K562 (cell line): ENCODE measurements at regions not wholly inside any gene's neighbourhood (a gene's known extent, or its start where the extent isn't known, plus 50 kb on each side); places are given as distances from the start of the nearest gene placed in this dataset.

Experiments used
- ATF1 ChIP-seq, 2 experiments: fragments of 450-650 bp in 1 of 2; IDR thresholded peaks; 2 replicates each; pipeline ENCODE4 v1.6.1; 2016; ENCODE audit warnings: missing compliant biosample characterization in 1 of 2, missing genetic modification characterization in 1 of 2
- BRF2 ChIP-seq: IDR thresholded peaks from 3 replicates; pipeline ENCODE4 v1.6.1; 2011; ENCODE audit warnings: borderline replicate concordance, mild to moderate bottlenecking; ENCODE audit not compliant: insufficient read length, insufficient read depth
- EZH2 ChIP-seq: IDR thresholded peaks from 2 replicates; pipeline ENCODE4 v1.6.1; 2012; ENCODE audit warnings: low read depth, mild to moderate bottlenecking, inconsistent platforms, low read length, borderline replicate concordance
- GTF2F1 ChIP-seq: IDR thresholded peaks from 2 replicates; pipeline ENCODE4 v1.6.1; 2011; ENCODE audit warnings: low read depth, low read length, improper control_type of control experiment
- HMG20A ChIP-seq: fragments of 450-650 bp; formaldehyde crosslinking; conservative IDR thresholded peaks from 2 replicates; pipeline ENCODE4 v1.4.0; 2020; ENCODE audit warnings: mild to moderate bottlenecking, mixed read lengths
- JUN ChIP-seq, 2 experiments: sonication (generic) in 1 of 2; formaldehyde crosslinking in 1 of 2; IDR thresholded peaks; 2 replicates each; pipeline versions ENCODE4 v1.6.1 to v1.8.0; 2012 to 2022; ENCODE audit warnings: borderline replicate concordance in 2 of 2, mild to moderate bottlenecking in 2 of 2, improper control_type of control experiment in 1 of 2, low read depth in 1 of 2, low read length in 1 of 2, missing genetic modification reagents in 1 of 2
- MAZ ChIP-seq, 2 experiments: fragments of 450-650 bp in 1 of 2; sonication (generic) in 1 of 2; formaldehyde crosslinking; IDR thresholded peaks in 1 of 2; conservative IDR thresholded peaks in 1 of 2; 2 replicates each; pipeline versions ENCODE4 v1.4.0 to v1.5.0; 2020; ENCODE audit warnings: mild to moderate bottlenecking in 1 of 2, missing genetic modification reagents in 1 of 2
- POLR2A ChIP-seq: fragments of 450-650 bp; conservative IDR thresholded peaks from 2 replicates; pipeline ENCODE4 v1.6.1; 2016
- PPARD ChIP-seq: fragments of 250-450 bp; sonication (Bioruptor Pico); IDR thresholded peaks from 2 replicates; pipeline ENCODE4 v1.8.0; 2022; ENCODE audit warnings: inconsistent platforms, mild to moderate bottlenecking, moderate library complexity
- TCF7 ChIP-seq: sonication (generic); IDR thresholded peaks from 2 replicates; pipeline ENCODE4 v1.6.1; 2016; ENCODE audit warnings: antibody characterized with exemption, borderline replicate concordance
- ZBTB43 ChIP-seq: sonication (generic); formaldehyde crosslinking; IDR thresholded peaks from 2 replicates; pipeline ENCODE4 v1.8.0; 2023; ENCODE audit warnings: mild to moderate bottlenecking, missing genetic modification reagents
- ZNF12 ChIP-seq: sonication (generic); formaldehyde crosslinking; IDR thresholded peaks from 2 replicates; pipeline ENCODE4 v1.4.0; 2020; ENCODE audit warnings: mild to moderate bottlenecking, missing genetic modification reagents
- TF ChIP-seq, protein P1 (sequence below), 2 experiments: fragments of 450-650 bp; conservative IDR thresholded peaks; 2 replicates each; pipeline ENCODE4 v1.6.1; 2017; ENCODE audit warnings: mild to moderate bottlenecking in 2 of 2, moderate library complexity in 2 of 2

DNA sequence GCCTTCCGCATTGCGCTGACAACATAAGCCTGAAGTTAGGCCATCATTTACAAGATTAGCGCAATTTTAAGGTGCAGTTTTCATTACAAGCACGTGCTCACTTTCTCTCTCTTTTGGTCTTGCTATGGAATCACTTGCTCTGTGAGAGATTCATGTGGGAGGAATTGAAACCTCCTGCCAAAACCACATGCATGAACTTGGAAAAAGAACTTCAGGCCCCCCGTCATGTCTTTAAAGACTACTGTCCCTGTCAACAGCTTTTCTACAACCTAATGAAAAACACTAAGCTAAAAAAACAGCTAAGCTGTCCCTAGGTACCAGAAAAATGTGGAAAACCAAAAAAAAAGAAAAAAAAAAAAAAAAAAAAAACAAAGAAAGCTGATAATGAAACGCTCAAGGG is 1707.6 kb upstream of the RAG2 start:
- TF ChIP-seq JUN (IDR thresholded peaks at IDR 0.05; ENCODE audit: borderline replicate concordance, low read depth, low read length) (no peak), JUN (CRISPR knock-in tag; IDR thresholded peaks at IDR 0.05; ENCODE audit: borderline replicate concordance) (no peak), PPARD (CRISPR knock-in tag) (no peak), HMG20A (no peak), MAZ (CRISPR knock-in tag; conservative IDR thresholded peaks at IDR 0.05 in 1 of 2, IDR thresholded peaks at IDR 0.05 in 1 of 2) (no peak), ATF1 (CRISPR knock-in tag; IDR thresholded peaks at IDR 0.05) (no peak), ATF1 (tag; IDR thresholded peaks at IDR 0.05) (no peak), TCF7 (no peak), ZNF12 (CRISPR knock-in tag) (no peak), ZBTB43 (CRISPR knock-in tag) (no peak), POLR2A (no peak), GTF2F1 (no peak), EZH2 (no peak), BRF2 (no peak)
- TF ChIP-seq, protein P1, sequence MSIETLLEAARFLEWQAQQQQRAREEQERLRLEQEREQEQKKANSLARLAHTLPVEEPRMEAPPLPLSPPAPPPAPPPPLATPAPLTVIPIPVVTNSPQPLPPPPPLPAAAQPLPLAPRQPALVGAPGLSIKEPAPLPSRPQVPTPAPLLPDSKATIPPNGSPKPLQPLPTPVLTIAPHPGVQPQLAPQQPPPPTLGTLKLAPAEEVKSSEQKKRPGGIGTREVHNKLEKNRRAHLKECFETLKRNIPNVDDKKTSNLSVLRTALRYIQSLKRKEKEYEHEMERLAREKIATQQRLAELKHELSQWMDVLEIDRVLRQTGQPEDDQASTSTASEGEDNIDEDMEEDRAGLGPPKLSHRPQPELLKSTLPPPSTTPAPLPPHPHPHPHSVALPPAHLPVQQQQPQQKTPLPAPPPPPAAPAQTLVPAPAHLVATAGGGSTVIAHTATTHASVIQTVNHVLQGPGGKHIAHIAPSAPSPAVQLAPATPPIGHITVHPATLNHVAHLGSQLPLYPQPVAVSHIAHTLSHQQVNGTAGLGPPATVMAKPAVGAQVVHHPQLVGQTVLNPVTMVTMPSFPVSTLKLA (conservative IDR thresholded peaks at IDR 0.05), result no peak
